ENCODE measurements at regions not wholly inside any gene's neighbourhood (a gene's known extent, or its start where the extent isn't known, plus 50 kb on each side); places are given as distances from the start of the nearest gene placed in this dataset.

DNA sequence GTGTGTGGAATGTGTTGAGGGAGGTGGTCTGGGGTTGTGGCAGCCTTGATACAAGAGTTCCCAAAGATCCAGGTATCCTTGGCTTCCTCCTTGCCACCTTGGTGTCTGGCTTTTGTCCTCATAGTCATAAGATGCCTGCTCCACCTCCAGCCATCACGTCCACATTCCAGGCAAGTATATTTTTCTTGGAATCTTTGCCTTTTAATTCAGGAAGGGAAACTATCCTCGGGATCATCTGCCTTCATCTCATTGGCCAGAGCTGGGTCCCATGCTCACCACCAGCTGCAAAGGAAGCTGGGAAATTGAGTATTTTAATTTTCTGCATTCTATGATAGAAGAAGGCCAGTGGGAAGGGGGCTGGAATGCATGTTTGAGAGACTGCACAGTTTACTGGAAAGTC is 186.7 kb downstream of the C9orf50 start:
- Histone ChIP-seq H2AFZ (ENCODE audit: low read length) (no peak overlapping the region), H3K4me3 (replicated peaks in 1 of 4; ENCODE audit: control extremely low read depth in 1 of 4, insufficient read depth in 1 of 4, low read depth in 3 of 4, low read length in 4 of 4) (no peak overlapping the region), H3K4me1 (ENCODE audit: control insufficient read depth, extremely low read depth, insufficient read depth, low read length) (peaks cover 2% of the 10 kb centered on the region), H3K27ac (ENCODE audit: insufficient read depth, low read length) (no peak overlapping the region), H4K20me1 (ENCODE audit: control insufficient read depth, extremely low read depth, insufficient read depth, low read length) (no peaks in the 10 kb centered on the region), H3K9me3 (ENCODE audit: control insufficient read depth, insufficient read depth, low read depth, low read length) (no peaks in the 10 kb centered on the region), H3K79me2 (ENCODE audit: control insufficient read depth, insufficient read depth, low read length) (no peaks in the 10 kb centered on the region), H3K27me3 (ENCODE audit: control insufficient read depth, insufficient read depth, low read length) (peaks cover 2% of the 10 kb centered on the region), H3K9ac (ENCODE audit: insufficient read depth, low read length) (no peak overlapping the region), H3K36me3 (ENCODE audit: control insufficient read depth, insufficient read depth, low read length) (no peaks in the 10 kb centered on the region), H3K4me2 (ENCODE audit: extremely low read depth, insufficient read depth, low read length) (no peak overlapping the region)
- TF ChIP-seq EZH2 (IDR thresholded peaks at IDR 0.05; ENCODE audit: low read length, missing control alignments) = no peak
- TF ChIP-seq, protein P1, sequence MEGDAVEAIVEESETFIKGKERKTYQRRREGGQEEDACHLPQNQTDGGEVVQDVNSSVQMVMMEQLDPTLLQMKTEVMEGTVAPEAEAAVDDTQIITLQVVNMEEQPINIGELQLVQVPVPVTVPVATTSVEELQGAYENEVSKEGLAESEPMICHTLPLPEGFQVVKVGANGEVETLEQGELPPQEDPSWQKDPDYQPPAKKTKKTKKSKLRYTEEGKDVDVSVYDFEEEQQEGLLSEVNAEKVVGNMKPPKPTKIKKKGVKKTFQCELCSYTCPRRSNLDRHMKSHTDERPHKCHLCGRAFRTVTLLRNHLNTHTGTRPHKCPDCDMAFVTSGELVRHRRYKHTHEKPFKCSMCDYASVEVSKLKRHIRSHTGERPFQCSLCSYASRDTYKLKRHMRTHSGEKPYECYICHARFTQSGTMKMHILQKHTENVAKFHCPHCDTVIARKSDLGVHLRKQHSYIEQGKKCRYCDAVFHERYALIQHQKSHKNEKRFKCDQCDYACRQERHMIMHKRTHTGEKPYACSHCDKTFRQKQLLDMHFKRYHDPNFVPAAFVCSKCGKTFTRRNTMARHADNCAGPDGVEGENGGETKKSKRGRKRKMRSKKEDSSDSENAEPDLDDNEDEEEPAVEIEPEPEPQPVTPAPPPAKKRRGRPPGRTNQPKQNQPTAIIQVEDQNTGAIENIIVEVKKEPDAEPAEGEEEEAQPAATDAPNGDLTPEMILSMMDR (conservative IDR thresholded peaks at IDR 0.05 in 1 of 2, IDR thresholded peaks at IDR 0.05 in 1 of 2; ENCODE audit: low read depth in 1 of 2, low read length in 2 of 2) = no peak
- no peak for DNase-seq (ENCODE audit: low read depth in 2 of 2)

DNA sequence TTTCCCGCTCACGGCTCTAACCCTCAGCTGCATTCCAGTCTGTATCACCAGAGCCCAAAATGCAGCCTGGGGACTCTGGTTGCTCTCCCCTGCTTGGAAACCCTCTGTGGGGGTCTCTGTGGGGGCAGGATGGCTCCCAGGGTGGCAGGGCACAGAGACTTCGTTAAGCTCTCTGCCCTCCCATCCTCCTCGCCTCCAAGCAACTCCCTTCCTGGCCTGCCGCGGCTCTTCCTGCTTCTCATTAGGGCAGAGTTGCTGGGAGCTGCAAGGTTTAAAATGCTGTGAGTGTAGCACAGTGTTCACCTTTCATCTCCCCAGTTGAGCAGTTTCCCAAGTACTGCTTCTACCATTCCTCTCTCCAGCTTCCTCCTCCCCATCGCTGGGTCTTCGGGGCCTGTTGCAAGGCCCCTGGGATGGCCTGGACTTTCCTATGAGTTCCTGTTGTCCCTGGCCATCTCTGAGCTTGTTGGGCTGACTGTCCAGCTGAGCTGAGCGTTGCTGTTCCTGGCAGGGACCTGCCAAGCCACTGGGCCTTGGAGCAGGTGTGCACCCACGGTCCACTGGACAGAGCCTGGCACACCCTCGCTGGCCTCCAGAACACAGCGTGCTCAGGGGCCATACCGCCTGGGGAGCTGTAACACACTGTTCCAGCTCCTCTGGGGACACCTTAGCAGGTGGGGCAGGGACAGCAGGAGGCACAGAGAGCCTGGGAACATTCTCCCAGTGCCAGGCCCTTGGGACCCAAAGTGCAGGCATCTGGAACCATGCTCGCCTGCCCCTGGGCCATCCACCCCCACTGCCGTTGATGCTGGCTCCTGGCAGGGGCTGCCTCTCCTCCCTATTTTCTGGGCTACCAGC is 188.4 kb downstream of the C9orf50 start:
- Histone ChIP-seq H3K36me3 (ENCODE audit: control insufficient read depth, insufficient read depth, low read length) (no peaks in the 10 kb centered on the region), H3K4me3 (replicated peaks in 1 of 4; ENCODE audit: control extremely low read depth in 1 of 4, insufficient read depth in 1 of 4, low read depth in 3 of 4, low read length in 4 of 4) (no peak overlapping the region), H4K20me1 (ENCODE audit: control insufficient read depth, extremely low read depth, insufficient read depth, low read length) (no peaks in the 10 kb centered on the region), H3K79me2 (ENCODE audit: control insufficient read depth, insufficient read depth, low read length) (no peaks in the 10 kb centered on the region), H3K27me3 (ENCODE audit: control insufficient read depth, insufficient read depth, low read length) (peaks cover 2% of the 10 kb centered on the region), H2AFZ (ENCODE audit: low read length) (no peak overlapping the region), H3K27ac (ENCODE audit: insufficient read depth, low read length) (no peak overlapping the region), H3K9ac (ENCODE audit: insufficient read depth, low read length) (no peak overlapping the region), H3K4me2 (ENCODE audit: extremely low read depth, insufficient read depth, low read length) (no peak overlapping the region), H3K9me3 (ENCODE audit: control insufficient read depth, insufficient read depth, low read depth, low read length) (no peaks in the 10 kb centered on the region), H3K4me1 (ENCODE audit: control insufficient read depth, extremely low read depth, insufficient read depth, low read length) (peaks cover 2% of the 10 kb centered on the region)
- no peak for DNase-seq (ENCODE audit: low read depth in 2 of 2)
- TF ChIP-seq EZH2 (IDR thresholded peaks at IDR 0.05; ENCODE audit: low read length, missing control alignments) = no peak
- TF ChIP-seq, protein P1 (conservative IDR thresholded peaks at IDR 0.05 in 1 of 2, IDR thresholded peaks at IDR 0.05 in 1 of 2; ENCODE audit: low read depth in 1 of 2, low read length in 2 of 2) = no peak

DNA sequence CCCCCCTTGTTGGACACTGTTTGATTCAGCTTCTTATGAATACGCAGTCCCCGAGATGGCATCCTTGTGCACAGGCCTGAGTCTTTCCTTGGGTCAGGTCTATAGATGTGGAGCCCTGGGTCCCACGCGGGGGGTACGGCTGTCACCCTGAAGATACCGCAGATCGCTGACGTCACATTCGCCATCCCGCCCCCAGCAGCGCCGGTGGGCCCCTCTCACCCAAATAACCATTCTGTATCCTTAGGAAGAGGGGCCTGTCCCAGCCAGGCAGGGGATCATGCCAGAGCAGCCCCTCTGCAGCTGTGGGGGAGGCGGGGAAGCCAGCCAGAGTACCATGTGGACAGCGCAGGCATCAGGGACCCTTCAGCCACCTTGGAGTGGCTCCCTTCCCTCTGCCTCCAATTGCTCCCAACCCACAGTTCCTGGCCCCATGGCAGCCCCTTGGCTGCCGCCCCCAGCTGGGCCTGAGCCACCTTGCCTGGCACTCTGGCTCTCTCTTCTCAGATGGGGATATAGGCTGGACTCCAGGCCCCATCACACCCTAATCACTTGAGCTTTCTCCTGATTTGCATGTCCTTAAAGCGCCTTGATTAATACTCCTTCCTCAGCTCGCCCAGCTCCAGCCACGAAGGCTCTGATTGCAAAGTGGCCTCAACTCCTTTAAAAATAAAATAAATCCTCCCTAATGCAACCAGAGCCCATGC is 189.8 kb downstream of the C9orf50 start:
- Histone ChIP-seq H3K27ac (ENCODE audit: insufficient read depth, low read length) (no peak overlapping the region), H4K20me1 (ENCODE audit: control insufficient read depth, extremely low read depth, insufficient read depth, low read length) (no peaks in the 10 kb centered on the region), H3K4me2 (ENCODE audit: extremely low read depth, insufficient read depth, low read length) (no peak overlapping the region), H3K36me3 (ENCODE audit: control insufficient read depth, insufficient read depth, low read length) (no peaks in the 10 kb centered on the region), H3K4me3 (replicated peaks in 1 of 4; ENCODE audit: control extremely low read depth in 1 of 4, insufficient read depth in 1 of 4, low read depth in 3 of 4, low read length in 4 of 4) (no peak overlapping the region), H3K9ac (ENCODE audit: insufficient read depth, low read length) (no peak overlapping the region), H3K4me1 (ENCODE audit: control insufficient read depth, extremely low read depth, insufficient read depth, low read length) (no peaks in the 10 kb centered on the region), H3K9me3 (ENCODE audit: control insufficient read depth, insufficient read depth, low read depth, low read length) (no peaks in the 10 kb centered on the region), H3K27me3 (ENCODE audit: control insufficient read depth, insufficient read depth, low read length) (no peaks in the 10 kb centered on the region), H2AFZ (ENCODE audit: low read length) (no peak overlapping the region), H3K79me2 (ENCODE audit: control insufficient read depth, insufficient read depth, low read length) (no peaks in the 10 kb centered on the region)
- TF ChIP-seq EZH2 (IDR thresholded peaks at IDR 0.05; ENCODE audit: low read length, missing control alignments) = no peak
- TF ChIP-seq, protein P1 (conservative IDR thresholded peaks at IDR 0.05 in 1 of 2, IDR thresholded peaks at IDR 0.05 in 1 of 2; ENCODE audit: low read depth in 1 of 2, low read length in 2 of 2) = no peak
- DNase-seq (ENCODE audit: low read depth in 2 of 2) = no peak

Data from fibroblast of lung (primary cell).